ENCODE measurements at regions not wholly inside any gene's neighbourhood (a gene's known extent, or its start where the extent isn't known, plus 50 kb on each side); places are given as distances from the start of the nearest gene placed in this dataset.

GRCh38 chr14:53355581-53356112 is 202.5 kb upstream of the DDHD1 start:
- DNase-seq (ENCODE audit: low read depth): no peak

DNA sequence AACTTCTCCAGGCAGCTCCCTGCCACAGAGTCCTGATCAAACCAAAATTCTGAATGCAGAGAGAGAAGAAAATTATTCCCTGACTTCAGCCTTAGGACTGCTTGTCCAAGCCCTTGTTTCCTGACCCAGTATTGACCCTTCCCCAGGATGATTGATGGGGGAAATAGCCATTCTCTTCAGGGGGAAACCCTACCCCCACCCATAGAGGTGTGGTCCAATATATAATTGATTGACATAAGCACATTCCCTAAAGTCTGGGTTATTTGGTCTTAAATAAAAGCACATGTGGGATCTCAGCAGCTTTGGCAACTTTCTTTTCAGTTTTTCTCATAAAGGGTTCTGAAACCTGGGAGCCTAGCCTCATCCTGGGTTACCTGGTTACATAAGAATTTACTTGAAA is 201.2 kb upstream of the DDHD1 start:
- DNase-seq (ENCODE audit: low read depth): no peak

DNA sequence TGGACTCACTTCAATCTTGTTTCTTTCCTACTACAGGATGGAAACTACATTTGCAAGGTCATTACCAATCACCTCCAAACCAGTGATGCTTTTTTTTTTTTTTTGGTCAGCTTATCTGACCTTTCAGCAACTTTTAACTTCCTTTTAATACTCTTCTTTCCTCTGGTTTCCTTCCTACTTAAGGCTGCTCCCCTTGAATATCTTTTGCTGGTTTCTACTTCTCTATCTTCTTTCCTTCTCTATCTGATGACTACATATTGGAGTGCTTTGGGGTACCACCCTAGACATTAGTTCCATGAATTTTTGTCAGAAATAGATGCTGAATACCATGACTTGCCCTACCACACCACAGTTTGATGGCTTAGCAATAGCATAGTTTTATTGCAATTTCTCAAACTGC is 197.7 kb upstream of the DDHD1 start:
- no peak for DNase-seq (ENCODE audit: low read depth)

DNA sequence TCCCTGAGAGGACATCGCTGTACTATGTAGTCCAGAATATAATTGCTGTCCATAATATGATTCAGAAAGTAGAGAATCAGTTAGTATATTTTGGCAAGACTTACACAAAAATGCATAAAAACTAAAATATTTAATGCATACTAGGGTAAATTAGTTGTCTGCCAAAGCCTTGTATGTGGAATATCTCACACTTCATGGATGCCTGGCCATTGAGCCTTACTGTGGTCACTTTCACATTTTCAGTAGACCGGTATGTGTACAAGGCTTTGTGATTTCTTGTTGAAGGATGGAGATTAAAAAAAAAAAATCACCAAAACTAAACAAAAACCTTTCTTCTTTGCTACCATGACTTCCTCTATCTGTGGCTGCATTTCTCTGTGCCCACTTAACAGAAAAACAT is 197.3 kb upstream of the DDHD1 start:
- DNase-seq (ENCODE audit: low read depth): no peak

- DNase-seq (ENCODE audit: low read depth): no peak
These were observed 193.9 kb upstream of the DDHD1 start for GRCh38 chr14:53346988-53347387.

DNA sequence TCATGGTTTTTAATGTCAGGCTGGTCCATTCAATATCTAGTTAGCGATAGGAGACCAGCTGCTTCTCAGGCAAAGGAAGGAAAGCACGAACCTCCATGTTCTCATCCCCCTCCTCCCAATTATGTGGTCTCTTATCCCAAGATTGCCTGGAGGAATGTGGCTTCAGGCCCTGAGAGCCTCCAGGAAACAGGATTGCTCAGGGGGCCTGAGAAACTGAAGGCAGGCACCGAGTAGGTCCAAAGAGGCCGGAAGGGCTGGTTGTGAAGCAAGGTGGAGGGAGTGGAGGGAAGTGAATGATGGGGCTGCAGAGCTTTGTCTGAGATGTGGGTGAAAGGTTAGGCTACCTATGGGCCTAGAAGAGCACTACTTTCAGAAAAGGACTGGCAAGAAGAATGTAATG is 188.2 kb upstream of the DDHD1 start:
- DNase-seq (ENCODE audit: low read depth): no peak

GRCh38 chr14:53338192-53338591 is 185.1 kb upstream of the DDHD1 start:
- no peak for DNase-seq (ENCODE audit: low read depth)

- DNase-seq (ENCODE audit: low read depth): no peak
These were observed 183.6 kb upstream of the DDHD1 start for GRCh38 chr14:53336729-53337128.

- DNase-seq (ENCODE audit: low read depth): no peak
These were observed 180.7 kb upstream of the DDHD1 start for GRCh38 chr14:53333809-53334208.

- no peak for DNase-seq (ENCODE audit: low read depth)
These were observed 178.8 kb upstream of the DDHD1 start for GRCh38 chr14:53331921-53332320.

DNA sequence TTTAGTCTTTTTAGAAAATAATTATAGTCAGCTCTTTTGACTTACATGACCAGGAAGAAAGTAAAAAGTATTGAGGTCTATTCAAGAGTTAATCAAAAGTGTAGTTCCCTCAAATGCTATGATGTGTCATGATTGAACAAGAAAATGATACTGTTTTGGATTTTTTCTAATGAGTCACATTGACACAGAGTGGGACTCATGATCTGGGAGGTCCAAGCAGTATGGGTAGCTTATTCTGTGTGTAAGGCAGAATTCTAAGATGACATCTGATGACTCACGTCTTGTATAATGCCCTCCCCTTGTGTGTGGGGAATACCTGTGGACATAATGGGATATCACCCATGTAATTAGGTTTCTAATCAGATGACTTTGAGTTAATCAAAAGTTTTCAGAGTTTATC is 178.1 kb upstream of the DDHD1 start:
- DNase-seq (ENCODE audit: low read depth): peak; percentile 10

DNA sequence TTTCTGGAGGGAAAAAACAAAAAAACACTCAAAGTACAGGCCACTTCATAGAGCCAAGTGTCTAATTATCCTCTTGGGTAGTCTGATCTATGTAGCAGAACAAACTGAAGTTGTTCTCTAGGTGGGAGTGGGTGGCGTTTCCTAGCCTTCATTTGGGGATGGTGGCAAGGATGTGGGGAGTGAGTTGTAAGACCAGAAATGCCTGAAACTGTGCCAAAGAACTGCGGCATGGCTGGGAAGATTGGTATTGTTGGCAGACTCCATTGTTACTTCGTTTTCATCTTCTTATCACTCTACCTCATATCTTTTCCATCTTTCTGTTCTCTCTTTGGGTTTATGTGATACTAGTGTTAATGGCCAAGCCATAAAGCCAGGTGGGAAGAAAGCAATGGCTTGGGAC is 177.3 kb upstream of the DDHD1 start:
- DNase-seq (ENCODE audit: low read depth): no peak

- no peak for DNase-seq (ENCODE audit: low read depth)
These were observed 175.7 kb upstream of the DDHD1 start for GRCh38 chr14:53328841-53329240.

DNA sequence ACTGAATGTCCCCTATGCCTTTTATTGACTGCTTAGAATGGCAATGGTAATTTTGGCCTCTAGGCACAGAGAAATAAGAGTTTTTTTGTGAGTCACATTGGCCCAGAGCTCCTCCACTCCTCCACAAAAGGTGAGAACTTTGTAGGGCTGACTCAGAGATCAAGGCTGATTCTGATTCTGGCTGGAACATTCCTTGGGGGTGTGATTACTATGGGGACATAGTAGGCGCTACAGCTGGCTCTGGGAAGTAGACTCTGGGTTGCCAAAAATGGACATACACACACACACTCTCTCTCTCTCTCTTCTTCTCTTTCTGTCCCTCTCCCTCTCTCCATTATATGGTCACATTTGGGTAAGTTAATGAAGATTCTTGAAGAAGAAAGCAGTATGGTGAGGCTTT is 174.6 kb upstream of the DDHD1 start:
- DNase-seq (ENCODE audit: low read depth): peak; percentile 24

GRCh38 chr14:53325176-53325806 is 172.2 kb upstream of the DDHD1 start:
- DNase-seq (ENCODE audit: low read depth): no peak

- no peak for DNase-seq (ENCODE audit: low read depth)
These were observed 163.4 kb upstream of the DDHD1 start for GRCh38 chr14:53316504-53316903.

- no peak for DNase-seq (ENCODE audit: low read depth)
These were observed 157.3 kb upstream of the DDHD1 start for GRCh38 chr14:53310412-53310811.

DNA sequence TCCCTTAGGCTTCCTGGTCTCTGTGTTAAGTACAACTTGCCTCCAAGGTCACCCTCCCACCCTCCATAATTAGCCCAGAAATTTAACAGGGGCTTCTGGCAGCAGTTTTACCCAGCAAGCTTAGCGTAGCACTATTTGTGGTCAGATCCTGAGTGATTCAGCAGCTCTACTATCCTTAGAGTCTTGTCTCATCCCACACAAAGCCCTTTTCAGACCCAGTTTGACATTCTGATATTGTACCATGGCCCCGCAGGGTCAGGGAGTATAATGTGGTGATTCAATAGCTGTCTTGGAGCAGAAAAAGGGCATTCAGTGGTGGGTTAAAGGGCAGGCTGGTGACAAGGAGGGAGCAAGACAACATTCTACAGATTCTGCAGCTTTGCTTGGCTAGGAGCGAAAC is 153.8 kb upstream of the DDHD1 start:
- no peak for DNase-seq (ENCODE audit: low read depth)

GRCh38 chr14:53306267-53306721 is 153.2 kb upstream of the DDHD1 start:
- DNase-seq (ENCODE audit: low read depth): peak; percentile 49

GRCh38 chr14:53304726-53305381 is 151.7 kb upstream of the DDHD1 start:
- peak; percentile 31 for DNase-seq (ENCODE audit: low read depth)

DNA sequence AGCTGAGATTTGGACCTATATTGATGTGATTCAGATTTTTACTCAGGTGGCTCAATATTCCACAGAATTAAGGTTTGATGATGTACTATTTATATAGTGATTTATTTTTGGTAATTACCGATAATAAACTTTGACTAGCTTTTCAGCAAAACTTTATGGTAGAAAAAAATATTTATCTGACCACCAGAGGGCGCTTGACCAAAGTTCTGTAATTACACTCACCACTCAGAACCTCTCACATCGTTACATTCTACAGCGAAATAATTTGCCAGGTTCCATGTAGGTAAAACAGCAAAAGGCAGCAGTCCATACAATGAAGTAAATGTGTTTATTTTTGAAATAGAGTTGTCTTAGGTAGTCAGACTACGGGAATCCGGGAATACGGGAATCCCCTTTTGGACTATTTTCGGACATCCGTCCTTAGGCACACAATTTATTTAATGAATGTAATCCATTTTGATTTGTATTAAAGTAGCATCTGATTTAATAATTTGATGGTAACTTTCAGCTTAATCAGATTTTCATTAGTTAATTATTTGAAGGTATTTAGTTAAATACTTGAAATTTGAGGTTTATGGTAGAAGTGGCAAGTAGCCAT is 143.0 kb upstream of the DDHD1 start:
- peak; percentile 14 for DNase-seq (ENCODE audit: low read depth)

DNA sequence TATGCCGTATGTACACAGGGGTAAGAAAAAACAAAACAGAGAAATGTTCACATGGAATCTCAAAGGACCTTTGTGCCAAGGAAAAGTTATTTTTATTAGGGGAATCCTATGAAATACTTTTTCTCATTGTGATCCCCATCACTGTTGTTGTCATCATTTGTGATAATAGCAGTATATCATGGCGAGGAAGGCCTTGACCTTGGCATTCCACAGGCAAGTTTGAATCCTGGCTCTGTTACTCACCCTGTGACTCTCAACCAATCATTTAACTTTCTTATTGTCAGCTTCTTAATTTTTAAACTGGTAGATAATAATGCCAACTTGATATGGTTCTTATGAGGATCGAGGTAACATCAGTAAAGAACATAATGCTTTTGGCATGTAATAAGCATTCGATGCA is 142.2 kb upstream of the DDHD1 start:
- no peak for DNase-seq (ENCODE audit: low read depth)

DNA sequence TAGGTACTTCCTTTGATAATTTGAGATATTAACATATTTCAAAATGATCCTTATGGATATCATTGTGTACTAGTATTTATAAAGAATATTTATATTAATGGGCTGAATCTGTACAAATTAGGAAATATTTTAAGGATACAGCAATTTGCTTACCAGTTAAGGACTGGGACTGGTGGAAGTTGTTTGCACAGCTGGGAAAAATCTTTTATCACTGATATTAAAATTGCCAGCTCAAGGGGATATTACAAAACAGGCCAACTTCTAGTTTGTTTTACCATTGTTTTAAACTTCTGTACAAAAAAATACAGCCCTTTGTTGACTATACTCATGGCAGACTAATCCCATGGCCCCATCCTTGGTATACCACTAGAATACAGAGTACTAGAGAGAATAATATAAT is 133.2 kb upstream of the DDHD1 start:
- DNase-seq (ENCODE audit: low read depth): no peak

Data from fibroblast of gingiva (primary cell).